Activated T-cell treated with anti-CD3 and anti-CD28 coated beads for 4 hours (primary cell): ENCODE measurements at regions not wholly inside any gene's neighbourhood (a gene's known extent, or its start where the extent isn't known, plus 50 kb on each side); places are given as distances from the start of the nearest gene placed in this dataset.

Source experiments
- DNase-seq: peaks from one replicate; pipeline ENCODE4 v3.0.0-alpha.2; 2020

DNA sequence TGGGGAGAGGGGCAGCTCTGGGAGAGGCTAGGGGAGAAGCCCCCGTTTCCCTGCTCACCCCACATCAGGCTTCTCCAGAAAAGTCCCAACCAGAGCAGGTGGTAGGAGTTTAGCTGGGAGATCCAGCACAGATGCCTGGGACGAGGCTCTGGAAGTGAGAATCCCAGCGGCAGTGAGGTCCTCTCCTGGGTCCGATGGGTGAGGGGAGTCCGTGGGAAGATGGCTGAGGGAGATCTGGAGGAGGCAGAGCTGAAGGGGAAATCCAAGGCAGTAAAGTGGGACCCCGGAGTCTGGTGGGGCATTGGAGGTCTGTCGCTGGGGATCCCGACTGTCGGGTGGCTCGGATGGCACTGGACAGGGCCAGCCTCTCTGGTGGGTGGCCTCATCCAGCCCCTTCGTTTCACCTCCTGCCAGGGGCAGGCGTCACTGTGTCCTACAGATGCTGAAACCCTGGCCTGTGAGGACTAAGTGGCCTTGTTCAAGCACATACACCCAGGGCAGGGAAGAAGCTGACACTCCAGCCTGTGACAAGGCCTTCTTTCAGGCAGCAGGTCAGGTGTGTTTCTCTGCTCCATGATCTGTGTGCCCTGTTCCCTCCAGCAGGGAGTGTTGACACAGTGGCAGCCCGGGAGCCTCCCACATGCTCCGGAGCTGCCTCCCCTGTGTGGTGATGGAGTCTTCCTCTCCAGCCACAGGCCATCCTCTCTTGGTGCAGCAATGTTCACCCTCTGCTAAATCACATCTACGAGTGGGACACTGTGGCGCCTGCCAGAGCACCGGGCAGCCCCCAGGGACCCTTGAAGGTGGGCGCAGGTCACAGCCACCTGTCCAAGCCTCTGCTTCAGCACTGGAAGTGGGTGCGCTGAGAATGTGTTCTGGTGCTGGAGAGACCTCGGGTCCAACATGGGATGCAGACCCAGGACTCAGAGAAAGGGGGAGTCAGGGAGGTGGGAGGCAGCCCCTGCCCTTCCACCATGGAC is 850.8 kb downstream of the BRD1 start:
- DNase-seq: no peak

- no peak for DNase-seq
Measured at GRCh38 chr22:48975886-48976285, 851.8 kb downstream of the BRD1 start.

DNA sequence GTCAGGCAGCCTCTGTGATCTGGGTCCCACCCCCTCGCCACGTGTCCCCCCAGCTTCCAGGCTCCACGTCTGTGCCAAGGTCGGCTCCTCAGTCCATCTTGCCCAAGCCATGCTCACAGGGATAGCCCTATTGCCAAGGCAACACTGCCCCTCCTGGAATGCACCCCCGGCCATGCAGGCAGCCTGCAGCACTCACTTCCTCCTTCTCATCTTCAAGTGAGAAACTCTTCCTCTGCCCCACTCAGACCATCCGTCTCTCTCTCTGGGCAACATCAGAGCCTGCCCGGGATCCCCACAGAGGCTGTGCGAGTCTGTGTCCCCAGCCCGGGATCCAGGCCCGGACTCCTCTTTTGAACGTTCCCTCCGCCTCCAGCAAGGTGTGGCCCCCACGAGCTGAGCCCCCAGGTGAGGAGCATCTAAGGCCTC is 852.3 kb downstream of the BRD1 start:
- no peak for DNase-seq

- no peak for DNase-seq
Measured at GRCh38 chr22:48974443-48975315, 853.0 kb downstream of the BRD1 start.

- DNase-seq: no peak
Measured at GRCh38 chr22:48973694-48974041, 854.0 kb downstream of the BRD1 start.

GRCh38 chr22:48972979-48973693 is 854.5 kb downstream of the BRD1 start:
- no peak for DNase-seq

DNA sequence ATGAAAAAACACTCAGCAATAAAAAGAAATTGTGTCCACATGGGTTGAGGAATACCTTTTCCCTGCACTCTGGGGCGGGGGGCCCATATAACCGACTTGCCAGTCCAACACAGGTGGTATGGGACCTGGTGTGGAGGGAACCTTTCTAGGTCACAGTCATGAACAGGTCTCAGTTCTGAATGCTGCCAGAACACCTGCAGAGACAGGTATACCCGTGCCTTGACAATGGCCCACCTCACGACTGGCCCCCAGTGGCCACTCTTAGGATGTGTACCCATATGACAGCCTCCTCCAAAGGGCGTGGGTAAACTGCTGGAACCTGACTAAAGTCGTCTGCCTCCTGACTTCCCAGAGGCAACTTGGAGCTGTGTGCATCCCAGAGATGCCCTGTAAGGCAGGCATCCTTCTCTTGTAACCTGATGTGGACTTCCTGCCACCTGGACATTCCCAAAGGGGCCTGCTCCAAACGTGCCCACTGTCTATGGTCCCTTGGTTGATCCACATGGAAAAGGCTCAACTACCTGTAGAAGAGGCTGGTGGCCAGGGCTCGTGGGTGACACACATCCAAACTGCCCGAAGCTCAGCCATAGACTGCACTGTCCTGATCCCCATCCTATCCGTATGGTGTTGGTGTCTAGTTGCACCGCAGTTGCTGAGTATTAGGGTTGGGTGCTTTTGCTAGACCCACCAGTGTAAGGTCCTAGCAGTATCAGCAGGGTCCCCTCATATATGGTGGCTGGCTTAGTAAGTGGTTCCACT is 859.3 kb downstream of the BRD1 start:
- DNase-seq: peak; percentile 6

DNA sequence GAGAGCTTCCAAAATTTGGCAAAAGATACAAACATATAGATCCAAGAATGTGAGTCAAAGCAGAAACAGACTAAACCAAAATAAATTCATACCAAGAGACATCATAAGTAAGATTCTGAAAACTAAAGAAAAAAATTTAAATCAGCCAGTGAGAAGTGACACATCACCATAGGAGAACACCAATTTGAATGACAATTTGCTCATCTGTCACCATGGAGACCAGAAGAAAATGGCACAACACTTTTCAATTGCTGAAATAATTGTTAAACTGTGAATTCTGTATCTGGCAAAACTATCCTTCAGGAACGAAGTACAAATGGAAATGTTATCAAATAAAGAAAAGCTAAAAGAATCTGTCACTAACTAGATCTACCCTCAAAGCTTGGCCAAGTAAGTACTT is 864.3 kb downstream of the BRD1 start:
- DNase-seq: no peak

DNA sequence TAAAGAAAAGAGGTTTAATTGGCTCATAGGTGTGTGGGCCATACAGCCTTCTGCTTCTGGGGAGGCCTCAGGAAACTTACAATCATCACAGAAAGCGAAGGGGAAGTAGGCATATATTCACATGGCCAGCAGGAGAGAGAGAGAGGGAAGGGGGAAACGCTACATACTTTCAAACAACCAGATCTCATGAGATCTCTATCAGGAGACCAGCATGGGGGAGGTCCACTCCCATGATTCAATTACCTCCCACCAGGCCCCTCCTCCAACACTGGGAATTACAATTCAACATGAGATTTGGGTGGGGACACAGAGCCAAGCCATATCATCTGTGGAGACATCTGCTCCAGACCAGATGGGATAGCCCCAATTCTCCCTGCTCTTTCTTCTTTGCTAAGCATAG is 866.0 kb downstream of the BRD1 start:
- no peak for DNase-seq

DNA sequence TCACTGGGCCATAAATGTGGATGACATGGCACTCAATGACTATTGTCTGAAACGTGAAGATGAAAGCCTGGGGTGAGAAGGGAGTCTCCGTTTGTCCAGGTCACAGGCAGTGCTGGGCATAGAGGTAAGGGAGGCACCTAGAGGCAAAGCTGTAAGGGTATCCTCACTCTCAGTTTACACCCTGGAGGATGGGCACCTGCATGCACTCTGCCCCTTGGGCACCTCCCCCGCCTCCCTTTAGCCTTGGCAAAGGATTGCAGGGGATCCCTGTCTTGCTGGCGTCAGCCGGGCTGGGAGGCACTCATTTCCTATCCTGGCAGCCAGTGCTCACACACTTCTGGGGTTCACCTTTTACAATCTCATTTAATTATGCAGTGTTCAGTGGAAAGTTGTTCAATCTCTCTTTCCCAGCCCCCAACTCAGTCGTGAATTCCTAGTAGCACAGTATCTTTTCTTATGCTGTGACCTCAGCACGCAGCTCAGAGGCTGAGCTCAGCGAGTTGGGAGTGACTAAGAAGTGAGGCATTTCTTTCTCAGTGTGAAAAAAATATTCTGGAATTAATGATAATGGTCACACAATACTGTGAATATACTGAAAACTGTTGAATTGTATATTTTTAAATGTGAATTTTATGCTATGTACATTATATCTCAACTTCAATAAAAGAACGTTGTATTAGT is 866.6 kb downstream of the BRD1 start:
- DNase-seq: no peak

DNA sequence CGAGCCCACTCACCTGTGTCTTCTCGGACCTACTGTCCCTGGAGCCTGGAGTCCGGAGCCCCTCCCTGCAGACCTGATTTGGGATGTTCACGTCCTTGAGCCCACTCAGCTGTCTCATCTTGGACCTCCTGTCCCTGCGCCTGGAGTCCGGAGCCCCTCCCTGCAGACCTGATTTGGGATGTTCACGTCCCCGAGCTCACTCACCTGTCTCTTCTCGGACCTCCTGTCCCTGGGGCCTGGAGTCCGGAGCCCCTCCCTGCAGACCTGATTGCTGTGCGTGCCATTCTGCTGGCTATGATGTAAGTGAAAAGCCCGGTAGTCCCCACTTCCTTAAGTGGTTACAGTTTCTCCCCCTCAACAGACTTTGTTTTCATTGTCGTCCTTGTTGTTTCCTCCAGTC is 867.1 kb downstream of the BRD1 start:
- DNase-seq: no peak

- DNase-seq: no peak
Measured at GRCh38 chr22:48959496-48959895, 868.2 kb downstream of the BRD1 start.

DNA sequence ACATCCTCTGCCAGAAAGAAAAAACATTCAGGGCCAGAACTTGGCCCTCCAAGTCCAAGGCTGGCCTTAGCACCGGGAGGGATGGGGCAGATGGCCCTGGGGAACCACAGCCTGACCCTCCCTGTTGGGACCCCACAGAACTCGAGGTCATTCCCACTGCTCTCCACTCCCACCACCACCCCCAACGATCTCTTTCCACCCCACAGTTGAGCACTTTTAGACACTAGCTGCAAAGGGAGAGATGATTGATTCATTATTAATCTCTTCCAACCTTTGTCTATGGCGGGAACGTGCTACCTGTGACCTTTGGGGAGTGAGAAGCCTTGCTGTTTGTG is 869.7 kb downstream of the BRD1 start:
- DNase-seq: no peak

GRCh38 chr22:48957311-48957986 is 870.2 kb downstream of the BRD1 start:
- DNase-seq: no peak

GRCh38 chr22:48955351-48956311 is 872.0 kb downstream of the BRD1 start:
- no peak for DNase-seq

DNA sequence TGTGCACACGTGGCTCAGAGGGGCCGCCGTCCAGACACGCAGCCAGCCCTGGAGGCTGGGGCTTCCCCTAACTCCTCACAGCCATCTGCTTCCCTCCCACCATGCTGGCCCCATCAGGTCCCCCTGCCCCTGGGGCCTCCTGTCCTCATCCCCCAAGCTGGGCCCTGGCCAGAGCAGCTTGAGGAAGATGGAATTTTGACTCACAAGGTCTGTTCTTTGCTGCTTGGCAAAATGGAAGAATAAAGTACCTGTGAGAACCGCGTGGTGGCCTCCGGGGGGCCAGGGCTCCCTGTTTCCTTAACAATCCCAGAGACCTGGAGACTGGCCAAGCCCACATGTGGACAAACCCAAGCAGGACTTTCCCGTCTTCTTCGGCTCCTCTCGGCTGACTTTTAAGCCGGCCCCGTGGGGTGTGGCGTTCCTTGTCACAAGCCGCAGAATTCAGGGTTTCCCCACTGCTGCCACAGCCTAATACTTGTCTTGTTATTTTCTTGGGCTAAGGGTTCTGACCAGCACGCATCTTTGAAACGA is 872.8 kb downstream of the BRD1 start:
- DNase-seq: no peak

GRCh38 chr22:48953830-48954229 is 873.8 kb downstream of the BRD1 start:
- DNase-seq: no peak

DNA sequence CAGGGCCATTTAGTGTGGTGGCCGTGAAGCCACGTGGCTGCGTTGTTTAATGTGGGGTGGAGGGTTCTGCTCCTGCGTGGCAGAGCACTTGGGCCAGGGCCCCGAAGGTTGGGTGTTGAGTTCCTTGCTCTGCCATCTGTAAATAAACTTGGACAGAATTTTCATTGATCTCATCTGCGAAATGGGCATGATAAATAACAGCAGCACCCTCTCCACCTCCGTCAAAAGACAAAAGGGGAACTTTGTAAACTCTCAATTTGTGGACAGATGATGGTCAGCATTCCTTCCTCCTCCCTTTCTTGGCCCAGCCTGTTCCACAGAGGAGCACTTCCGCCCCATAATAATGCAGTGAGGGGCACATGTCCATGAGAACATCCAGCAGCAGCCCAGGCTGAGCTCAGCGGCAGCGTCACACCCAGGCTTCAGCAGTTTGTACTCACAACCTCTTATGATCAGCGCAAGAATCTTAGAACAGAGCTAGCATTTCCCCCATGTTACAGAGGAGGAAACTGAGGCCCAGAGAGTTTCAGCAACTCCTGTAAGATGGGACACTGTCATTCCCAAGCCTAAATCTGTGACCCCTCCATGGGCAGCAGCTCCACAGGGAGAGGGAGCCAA is 874.5 kb downstream of the BRD1 start:
- no peak for DNase-seq
